HCT116 (cell line): ENCODE measurements at regions not wholly inside any gene's neighbourhood (a gene's known extent, or its start where the extent isn't known, plus 50 kb on each side); places are given as distances from the start of the nearest gene placed in this dataset.

Source experiments
- ATAC-seq: fragments of 200-7000 bp; cut with Tn5 transposase; 2 replicates; pipeline ENCODE4 v1.9.1; 2020; ENCODE audit warnings: mild to moderate bottlenecking, moderate library complexity
- BruUV-seq: library from RNA; stranded (reverse); fragments of 400-500 nt; replicated peaks from 2 replicates; lab custom pipeline; 2021; lab: Mats Ljungman, UMichigan
- CTCF ChIA-PET: fragments of 300-600 bp; sonication (Branson Sonifier 250); formaldehyde crosslinking; loops from one replicate; lab custom pipeline; 2021; ENCODE audit warnings: antibody characterized with exemption; lab: Charles Lee
- POLR2A ChIA-PET: fragments of 300-600, 350-600 bp; sonication (Branson Sonifier 250); formaldehyde crosslinking; loops from one replicate; lab custom pipeline; 2021; ENCODE audit warnings: antibody characterized with exemption; lab: Charles Lee
- RAD21 ChIA-PET, 2 experiments: fragments of 300-600 bp; sonication (Branson Sonifier 250); formaldehyde crosslinking; loops; one replicate each; lab custom pipeline; 2023; ENCODE audit warnings: low total read pairs in 2 of 2; ENCODE audit not compliant: uncharacterized antibody in 2 of 2, unreplicated experiment in 2 of 2, low non-redundant PET in 1 of 2; lab: Charles Lee
- DNase-seq: peaks from one replicate; pipeline ENCODE4 v3.0.0-alpha.2; 2010; ENCODE audit warnings: low read depth, low spot score
- H2AFZ ChIP-seq: fragments of 200-600 bp; shearing (Covaris generic), sonication (generic); 2 replicates; pipeline ENCODE4 v1.6.1; 2017; ENCODE audit warnings: low read depth, mixed run types, mixed read lengths, antibody characterized with exemption, low read length; ENCODE audit not compliant: poor library complexity, severe bottlenecking
- H3K27ac ChIP-seq: 2 replicates; pipeline ENCODE4 v1.5.1; 2012; ENCODE audit warnings: low read depth, low read length
- H3K27me3 ChIP-seq: fragments of 200-600 bp; sonication (generic); 2 replicates; pipeline ENCODE4 v1.6.1; 2016; ENCODE audit warnings: mixed run types, low read length, mixed read lengths; ENCODE audit not compliant: insufficient read depth
- H3K36me3 ChIP-seq, 2 experiments: fragments of 200-500 bp in 1 of 2; fragments of 200-600 bp in 1 of 2; sonication (Bioruptor generic) in 1 of 2; sonication (generic) in 1 of 2; 2 replicates each; pipeline versions ENCODE4 v1.5.1 to v1.6.1; 2014 to 2016; ENCODE audit warnings: low read length in 2 of 2, inconsistent platforms in 1 of 2, mixed read lengths in 1 of 2, mixed run types in 1 of 2; ENCODE audit not compliant: insufficient read depth in 2 of 2, control insufficient read depth in 1 of 2
- H3K4me1 ChIP-seq, 2 experiments: fragments of 200-600 bp in 1 of 2; sonication (generic) in 1 of 2; 2 replicates each; pipeline versions ENCODE4 v1.5.1 to v1.6.1; 2012 to 2017; ENCODE audit warnings: low read length in 2 of 2, inconsistent platforms in 1 of 2, mild to moderate bottlenecking in 1 of 2, mixed read lengths in 1 of 2, mixed run types in 1 of 2, moderate library complexity in 1 of 2; ENCODE audit not compliant: insufficient read depth in 2 of 2, control insufficient read depth in 1 of 2
- H3K4me2 ChIP-seq: fragments of 200-600 bp; sonication (generic); 2 replicates; pipeline ENCODE4 v1.6.1; 2017; ENCODE audit warnings: mixed run types, low read length, mixed read lengths
- H3K4me3 ChIP-seq, 2 experiments: fragments of 200-600 bp in 1 of 2; sonication (generic) in 1 of 2; replicated peaks in 1 of 2; 2 replicates each; pipeline ENCODE4 v1.5.1; 2011 to 2016; ENCODE audit warnings: low read length in 2 of 2, control low read depth in 1 of 2, low read depth in 1 of 2, mild to moderate bottlenecking in 1 of 2, mixed read lengths in 1 of 2, mixed run types in 1 of 2
- H3K79me2 ChIP-seq: fragments of 200-600 bp; sonication (generic); 2 replicates; pipeline ENCODE4 v1.6.1; 2017; ENCODE audit warnings: mild to moderate bottlenecking, mixed run types, low read length, moderate library complexity, mixed read lengths; ENCODE audit not compliant: insufficient read depth
- H3K9ac ChIP-seq: fragments of 200-600 bp; sonication (generic); 2 replicates; pipeline ENCODE4 v1.6.1; 2016; ENCODE audit warnings: low read length, mixed read lengths
- H3K9me2 ChIP-seq: fragments of 200-600 bp; sonication (generic), shearing (Covaris generic); 2 replicates; pipeline ENCODE4 v1.6.1; 2017; ENCODE audit warnings: mixed run types, mild to moderate bottlenecking, moderate library complexity; ENCODE audit not compliant: insufficient read depth
- H3K9me3 ChIP-seq, 2 experiments: fragments of 200-500 bp in 1 of 2; fragments of 200-600 bp in 1 of 2; sonication (Bioruptor generic) in 1 of 2; sonication (generic) in 1 of 2; 2 replicates each; pipeline ENCODE4 v1.6.1; 2014 to 2017; ENCODE audit warnings: low read length in 2 of 2, mixed read lengths in 2 of 2, inconsistent platforms in 1 of 2, low read depth in 1 of 2, mild to moderate bottlenecking in 1 of 2, mixed run types in 1 of 2, moderate library complexity in 1 of 2; ENCODE audit not compliant: control insufficient read depth in 1 of 2, insufficient read depth in 1 of 2
- H4K20me1 ChIP-seq: fragments of 200-600 bp; sonication (generic), shearing (Covaris generic); 2 replicates; pipeline ENCODE4 v1.6.1; 2017; ENCODE audit warnings: mixed run types, mild to moderate bottlenecking, moderate library complexity; ENCODE audit not compliant: insufficient read depth
- CEBPB ChIP-seq: IDR thresholded peaks from 2 replicates; pipeline ENCODE4 v1.6.1; 2012; ENCODE audit warnings: low read depth
- EGR1 ChIP-seq: IDR thresholded peaks from 2 replicates; pipeline ENCODE4 v1.6.1; 2012; ENCODE audit warnings: low read depth
- ELF1 ChIP-seq: IDR thresholded peaks from 2 replicates; pipeline ENCODE4 v1.6.1; 2012; ENCODE audit warnings: low read depth, borderline replicate concordance
- EZH2 ChIP-seq: fragments of 200-600 bp; sonication (generic); IDR thresholded peaks from 2 replicates; pipeline ENCODE4 v1.6.1; 2017; ENCODE audit warnings: antibody characterized with exemption, mixed run types
- FOSL1 ChIP-seq: IDR thresholded peaks from 2 replicates; pipeline ENCODE4 v1.6.1; 2012; ENCODE audit warnings: low read depth
- JUND ChIP-seq: IDR thresholded peaks from 2 replicates; pipeline ENCODE4 v1.6.1; 2012
- POLR2A ChIP-seq: IDR thresholded peaks from 2 replicates; pipeline ENCODE4 v1.7.0; 2011; ENCODE audit warnings: borderline replicate concordance; ENCODE audit not compliant: insufficient read depth, insufficient read length; ENCODE audit errors: extremely low read depth
- POLR2AphosphoS5 ChIP-seq: IDR thresholded peaks from 2 replicates; pipeline ENCODE4 v1.6.1; 2011; ENCODE audit warnings: mild to moderate bottlenecking, low read depth, low read length, moderate library complexity
- SIN3A ChIP-seq: IDR thresholded peaks from 2 replicates; pipeline ENCODE4 v1.6.1; 2012; ENCODE audit warnings: low read depth
- SP1 ChIP-seq: IDR thresholded peaks from 2 replicates; pipeline ENCODE4 v1.6.1; 2012; ENCODE audit warnings: low read depth
- SRF ChIP-seq: IDR thresholded peaks from 2 replicates; pipeline ENCODE4 v1.6.1; 2012; ENCODE audit warnings: low read depth
- TCF7L2 ChIP-seq: IDR thresholded peaks from 2 replicates; pipeline ENCODE4 v1.7.0; 2011; ENCODE audit warnings: borderline replicate concordance, inconsistent platforms; ENCODE audit not compliant: insufficient read depth, insufficient read length; ENCODE audit errors: extremely low read depth
- YY1 ChIP-seq: IDR thresholded peaks from 2 replicates; pipeline ENCODE4 v1.6.1; 2011; ENCODE audit warnings: low read length, low read depth, moderate library complexity, mild to moderate bottlenecking; ENCODE audit not compliant: insufficient replicate concordance; ENCODE audit errors: extremely low read depth
- ZFX ChIP-seq: fragments of 450-650 bp; IDR thresholded peaks from 2 replicates; pipeline ENCODE4 v1.6.1; 2017
- ZNF274 ChIP-seq: fragments of 200-500 bp; sonication (Bioruptor generic); IDR thresholded peaks from 2 replicates; pipeline ENCODE4 v1.6.1; 2014; ENCODE audit warnings: mild to moderate bottlenecking, low read depth, low read length, inconsistent platforms
- intact Hi-C: fragments of 100-400 bp; cut with micrococcal nuclease; formaldehyde crosslinking; loops from 2 replicates; pipeline ENCODE4 v1.10.0; 2022
- TF ChIP-seq, protein P1 (sequence below): IDR thresholded peaks from 2 replicates; pipeline ENCODE4 v1.6.1; 2012
- TF ChIP-seq, protein P2 (sequence below): IDR thresholded peaks from 2 replicates; pipeline ENCODE4 v1.6.1; 2011; ENCODE audit warnings: mild to moderate bottlenecking, low read length, moderate library complexity; ENCODE audit not compliant: insufficient replicate concordance; ENCODE audit errors: extremely low read depth
- TF ChIP-seq, protein P3 (sequence below), 3 experiments: fragments of 200-600 bp in 1 of 3; sonication (generic) in 1 of 3; IDR thresholded peaks in 2 of 3; conservative IDR thresholded peaks in 1 of 3; 2 replicates each; pipeline ENCODE4 v1.5.1; 2012 to 2017; ENCODE audit warnings: low read depth in 2 of 3, low read length in 2 of 3, antibody characterized with exemption in 1 of 3, borderline replicate concordance in 1 of 3, control low read depth in 1 of 3, mild to moderate bottlenecking in 1 of 3, mixed read lengths in 1 of 3, mixed run types in 1 of 3, moderate library complexity in 1 of 3; ENCODE audit not compliant: insufficient read depth in 1 of 3
- TF ChIP-seq, protein P4 (sequence below): IDR thresholded peaks from 2 replicates; pipeline ENCODE4 v1.6.1; 2012

DNA sequence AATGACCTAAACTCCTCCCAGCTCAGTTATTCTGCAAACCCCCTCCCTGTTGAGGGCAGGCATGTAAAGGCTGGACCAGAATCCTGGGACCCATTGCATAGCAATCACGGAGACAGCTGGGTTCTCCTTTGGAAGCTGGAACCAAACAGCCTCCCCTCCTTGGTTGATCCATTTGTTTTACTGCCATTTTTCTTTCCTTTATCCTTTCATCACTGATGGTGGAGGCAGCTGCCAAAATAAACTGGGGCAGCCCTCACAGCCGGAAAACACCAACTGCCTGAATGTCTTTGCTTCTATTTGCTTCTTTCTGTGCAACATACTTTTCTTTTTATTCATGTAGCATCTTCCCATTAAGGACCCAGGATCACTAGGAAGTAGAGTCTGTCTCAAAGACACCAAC is 150.0 kb upstream of the SYT13 start:
- no peaks in the 10 kb centered on the region for H3K36me3 ChIP-seq
- ChIA-PET POLR2A (no interaction called here), RAD21 (no interaction called here), CTCF (interaction anchor here (1.0 kb wide), 1 partner anchor 30 kb away, joined by 3 read pairs; no protein-coding TSS in a partner anchor)
- H3K27me3 ChIP-seq: peaks cover 78% of the 10 kb centered on the region
- H3K9me3 ChIP-seq: peaks cover 6 to 14% of the 10 kb centered on the region in 2 experiments; a peak in 3 of 4 replicates
- no peak overlapping the region for H3K27ac ChIP-seq
- BruUV-seq: no TSS peak
- no peaks in the 10 kb centered on the region for H4K20me1 ChIP-seq
- no peak for ATAC-seq
- H3K9ac ChIP-seq: no peak overlapping the region
- H2AFZ ChIP-seq: no peak overlapping the region
- H3K4me2 ChIP-seq: no peak overlapping the region
- no peaks in the 10 kb centered on the region for H3K9me2 ChIP-seq
- no peak overlapping the region for H3K4me3 ChIP-seq
- H3K79me2 ChIP-seq: no peaks in the 10 kb centered on the region
- intact Hi-C loops: no loop called here
- no peak for TF ChIP-seq CEBPB
- TF ChIP-seq EGR1: no peak
- no peak for TF ChIP-seq POLR2AphosphoS5
- no peak for TF ChIP-seq SRF
- TF ChIP-seq YY1: no peak
- no peak for TF ChIP-seq POLR2A
- no peak for TF ChIP-seq ZNF274
- no peak for TF ChIP-seq SP1
- no peak for TF ChIP-seq JUND
- TF ChIP-seq, protein P1, sequence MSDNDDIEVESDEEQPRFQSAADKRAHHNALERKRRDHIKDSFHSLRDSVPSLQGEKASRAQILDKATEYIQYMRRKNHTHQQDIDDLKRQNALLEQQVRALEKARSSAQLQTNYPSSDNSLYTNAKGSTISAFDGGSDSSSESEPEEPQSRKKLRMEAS: no peak
- no peak for TF ChIP-seq ELF1
- no peak for TF ChIP-seq SIN3A
- TF ChIP-seq FOSL1: no peak
- TF ChIP-seq EZH2: no peak
- TF ChIP-seq, protein P2, sequence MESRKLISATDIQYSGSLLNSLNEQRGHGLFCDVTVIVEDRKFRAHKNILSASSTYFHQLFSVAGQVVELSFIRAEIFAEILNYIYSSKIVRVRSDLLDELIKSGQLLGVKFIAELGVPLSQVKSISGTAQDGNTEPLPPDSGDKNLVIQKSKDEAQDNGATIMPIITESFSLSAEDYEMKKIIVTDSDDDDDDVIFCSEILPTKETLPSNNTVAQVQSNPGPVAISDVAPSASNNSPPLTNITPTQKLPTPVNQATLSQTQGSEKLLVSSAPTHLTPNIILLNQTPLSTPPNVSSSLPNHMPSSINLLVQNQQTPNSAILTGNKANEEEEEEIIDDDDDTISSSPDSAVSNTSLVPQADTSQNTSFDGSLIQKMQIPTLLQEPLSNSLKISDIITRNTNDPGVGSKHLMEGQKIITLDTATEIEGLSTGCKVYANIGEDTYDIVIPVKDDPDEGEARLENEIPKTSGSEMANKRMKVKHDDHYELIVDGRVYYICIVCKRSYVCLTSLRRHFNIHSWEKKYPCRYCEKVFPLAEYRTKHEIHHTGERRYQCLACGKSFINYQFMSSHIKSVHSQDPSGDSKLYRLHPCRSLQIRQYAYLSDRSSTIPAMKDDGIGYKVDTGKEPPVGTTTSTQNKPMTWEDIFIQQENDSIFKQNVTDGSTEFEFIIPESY: no peak
- TF ChIP-seq ZFX: no peak
- TF ChIP-seq, protein P3, sequence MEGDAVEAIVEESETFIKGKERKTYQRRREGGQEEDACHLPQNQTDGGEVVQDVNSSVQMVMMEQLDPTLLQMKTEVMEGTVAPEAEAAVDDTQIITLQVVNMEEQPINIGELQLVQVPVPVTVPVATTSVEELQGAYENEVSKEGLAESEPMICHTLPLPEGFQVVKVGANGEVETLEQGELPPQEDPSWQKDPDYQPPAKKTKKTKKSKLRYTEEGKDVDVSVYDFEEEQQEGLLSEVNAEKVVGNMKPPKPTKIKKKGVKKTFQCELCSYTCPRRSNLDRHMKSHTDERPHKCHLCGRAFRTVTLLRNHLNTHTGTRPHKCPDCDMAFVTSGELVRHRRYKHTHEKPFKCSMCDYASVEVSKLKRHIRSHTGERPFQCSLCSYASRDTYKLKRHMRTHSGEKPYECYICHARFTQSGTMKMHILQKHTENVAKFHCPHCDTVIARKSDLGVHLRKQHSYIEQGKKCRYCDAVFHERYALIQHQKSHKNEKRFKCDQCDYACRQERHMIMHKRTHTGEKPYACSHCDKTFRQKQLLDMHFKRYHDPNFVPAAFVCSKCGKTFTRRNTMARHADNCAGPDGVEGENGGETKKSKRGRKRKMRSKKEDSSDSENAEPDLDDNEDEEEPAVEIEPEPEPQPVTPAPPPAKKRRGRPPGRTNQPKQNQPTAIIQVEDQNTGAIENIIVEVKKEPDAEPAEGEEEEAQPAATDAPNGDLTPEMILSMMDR (IDR thresholded peaks at IDR 0.05 in 2 of 3, conservative IDR thresholded peaks at IDR 0.05 in 1 of 3; ENCODE audit: borderline replicate concordance in 1 of 3, insufficient read depth in 1 of 3, low read depth in 2 of 3, low read length in 2 of 3): no peak
- no peak for TF ChIP-seq TCF7L2
- TF ChIP-seq, protein P4, sequence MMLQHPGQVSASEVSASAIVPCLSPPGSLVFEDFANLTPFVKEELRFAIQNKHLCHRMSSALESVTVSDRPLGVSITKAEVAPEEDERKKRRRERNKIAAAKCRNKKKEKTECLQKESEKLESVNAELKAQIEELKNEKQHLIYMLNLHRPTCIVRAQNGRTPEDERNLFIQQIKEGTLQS: no peak
- no peaks in the 10 kb centered on the region for H3K4me1 ChIP-seq
- DNase-seq: no peak
